ENCODE measurements at regions not wholly inside any gene's neighbourhood (a gene's known extent, or its start where the extent isn't known, plus 50 kb on each side); places are given as distances from the start of the nearest gene placed in this dataset.

GRCh38 chr3:34248352-34248751 is 449.9 kb downstream of the PDCD6IP start:
- ATAC-seq (ENCODE audit: low read depth in 2 of 2) (no peak), DNase-seq (peak in 1 of 3 donors; percentile 22)
- no peak overlapping the region for H3K27ac ChIP-seq (ENCODE audit: insufficient read depth, low read length, poor library complexity, severe bottlenecking)
- H3K27me3 ChIP-seq (ENCODE audit: control insufficient read depth, insufficient read depth, low read length): no peaks in the 10 kb centered on the region
- no peaks in the 10 kb centered on the region for H3K27me3 Mint-ChIP-seq
- no peaks in the 10 kb centered on the region for H3K36me3 Mint-ChIP-seq
- no peak overlapping the region for H3K4me3 ChIP-seq (ENCODE audit: low read depth, low read length)
- no peaks in the 10 kb centered on the region for H3K4me1 ChIP-seq (ENCODE audit: control insufficient read depth, insufficient read depth, low read length, poor library complexity, severe bottlenecking)
- peaks cover 0 to 5% (median 0%) of the 10 kb centered on the region in 7 donors for H3K9me3 Mint-ChIP-seq
- no peaks in the 10 kb centered on the region for H3K36me3 ChIP-seq (ENCODE audit: control insufficient read depth, insufficient read depth, low read length)
- H3K27ac Mint-ChIP-seq: no peak overlapping the region
- H3K4me1 Mint-ChIP-seq: no peaks in the 10 kb centered on the region
- no peaks in the 10 kb centered on the region for H3K9me3 ChIP-seq (ENCODE audit: control insufficient read depth in 2 of 2, low read length in 2 of 2)
- H3K4me3 Mint-ChIP-seq: no peak overlapping the region

GRCh38 chr3:34254285-34254684 is 455.9 kb downstream of the PDCD6IP start:
- H3K4me1 ChIP-seq (ENCODE audit: control insufficient read depth, insufficient read depth, low read length, poor library complexity, severe bottlenecking): no peaks in the 10 kb centered on the region
- no peak overlapping the region for H3K4me3 ChIP-seq (ENCODE audit: low read depth, low read length)
- Mint-ChIP-seq H3K36me3 (no peaks in the 10 kb centered on the region), H3K4me1 (no peaks in the 10 kb centered on the region), H3K9me3 (no peaks in the 10 kb centered on the region), H3K27me3 (no peaks in the 10 kb centered on the region), H3K4me3 (no peak overlapping the region), H3K27ac (no peak overlapping the region)
- ATAC-seq (ENCODE audit: low read depth in 2 of 2) (no peak), DNase-seq (no peak)
- H3K36me3 ChIP-seq (ENCODE audit: control insufficient read depth, insufficient read depth, low read length): no peaks in the 10 kb centered on the region
- no peak overlapping the region for H3K27ac ChIP-seq (ENCODE audit: insufficient read depth, low read length, poor library complexity, severe bottlenecking)
- H3K9me3 ChIP-seq (ENCODE audit: control insufficient read depth in 2 of 2, low read length in 2 of 2): no peaks in the 10 kb centered on the region
- H3K27me3 ChIP-seq (ENCODE audit: control insufficient read depth, insufficient read depth, low read length): no peaks in the 10 kb centered on the region

GRCh38 chr3:34256021-34256420 is 457.6 kb downstream of the PDCD6IP start:
- Mint-ChIP-seq H3K36me3 (no peaks in the 10 kb centered on the region), H3K27ac (no peak overlapping the region), H3K4me1 (no peaks in the 10 kb centered on the region), H3K4me3 (no peak overlapping the region), H3K9me3 (no peaks in the 10 kb centered on the region), H3K27me3 (no peaks in the 10 kb centered on the region)
- ATAC-seq (ENCODE audit: low read depth in 2 of 2) (no peak), DNase-seq (no peak)
- no peaks in the 10 kb centered on the region for H3K27me3 ChIP-seq (ENCODE audit: control insufficient read depth, insufficient read depth, low read length)
- H3K36me3 ChIP-seq (ENCODE audit: control insufficient read depth, insufficient read depth, low read length): no peaks in the 10 kb centered on the region
- H3K4me3 ChIP-seq (ENCODE audit: low read depth, low read length): no peak overlapping the region
- no peaks in the 10 kb centered on the region for H3K9me3 ChIP-seq (ENCODE audit: control insufficient read depth in 2 of 2, low read length in 2 of 2)
- H3K4me1 ChIP-seq (ENCODE audit: control insufficient read depth, insufficient read depth, low read length, poor library complexity, severe bottlenecking): no peaks in the 10 kb centered on the region
- no peak overlapping the region for H3K27ac ChIP-seq (ENCODE audit: insufficient read depth, low read length, poor library complexity, severe bottlenecking)

GRCh38 chr3:34256791-34257190 is 458.4 kb downstream of the PDCD6IP start:
- Mint-ChIP-seq H3K4me3 (no peak overlapping the region), H3K27me3 (no peaks in the 10 kb centered on the region), H3K4me1 (no peaks in the 10 kb centered on the region), H3K27ac (no peak overlapping the region), H3K9me3 (no peaks in the 10 kb centered on the region), H3K36me3 (no peaks in the 10 kb centered on the region)
- ATAC-seq (ENCODE audit: low read depth in 2 of 2) (no peak), DNase-seq (no peak)
- Histone ChIP-seq H3K27me3 (ENCODE audit: control insufficient read depth, insufficient read depth, low read length) (no peaks in the 10 kb centered on the region), H3K4me1 (ENCODE audit: control insufficient read depth, insufficient read depth, low read length, poor library complexity, severe bottlenecking) (no peaks in the 10 kb centered on the region), H3K36me3 (ENCODE audit: control insufficient read depth, insufficient read depth, low read length) (no peaks in the 10 kb centered on the region), H3K27ac (ENCODE audit: insufficient read depth, low read length, poor library complexity, severe bottlenecking) (no peak overlapping the region), H3K9me3 (ENCODE audit: control insufficient read depth in 2 of 2, low read length in 2 of 2) (no peaks in the 10 kb centered on the region), H3K4me3 (ENCODE audit: low read depth, low read length) (no peak overlapping the region)

DNA sequence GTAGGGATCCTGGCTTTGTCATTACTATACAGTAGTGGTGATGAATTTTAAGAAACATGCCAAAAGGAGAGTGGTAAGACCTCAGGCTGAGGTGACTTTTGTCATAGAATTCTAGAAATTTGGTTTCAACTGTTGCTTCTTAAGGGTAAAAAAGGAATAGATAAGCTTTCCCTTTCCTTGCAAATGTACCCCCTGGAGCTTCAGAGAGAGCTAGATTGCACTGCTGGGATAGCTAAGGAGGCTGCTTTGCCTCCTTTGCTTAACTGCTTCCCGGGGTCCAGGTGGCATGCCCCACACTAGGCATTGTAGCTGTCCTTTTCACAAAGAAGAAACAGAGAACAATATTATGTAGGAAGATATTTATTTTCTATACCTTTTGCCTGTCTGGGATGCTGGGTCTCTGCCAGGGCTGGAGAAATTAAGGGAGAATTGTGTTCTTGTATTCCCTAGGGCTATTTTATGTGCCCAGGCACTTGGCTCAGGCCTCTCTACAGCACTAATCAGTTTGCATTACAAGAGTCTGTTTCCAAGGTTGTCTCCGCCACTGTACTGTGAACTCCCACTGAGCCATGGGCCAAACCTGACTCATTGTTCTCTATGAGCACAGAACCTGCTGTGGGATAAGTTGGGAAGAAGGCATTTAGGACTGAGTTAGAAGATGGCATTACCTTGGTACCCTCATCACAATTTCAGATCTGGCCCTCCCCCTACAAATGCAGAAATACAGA is 460.0 kb downstream of the PDCD6IP start:
- Histone ChIP-seq H3K27ac (ENCODE audit: insufficient read depth, low read length, poor library complexity, severe bottlenecking) (no peak overlapping the region), H3K27me3 (ENCODE audit: control insufficient read depth, insufficient read depth, low read length) (no peaks in the 10 kb centered on the region), H3K36me3 (ENCODE audit: control insufficient read depth, insufficient read depth, low read length) (no peaks in the 10 kb centered on the region), H3K4me3 (ENCODE audit: low read depth, low read length) (no peak overlapping the region), H3K4me1 (ENCODE audit: control insufficient read depth, insufficient read depth, low read length, poor library complexity, severe bottlenecking) (no peaks in the 10 kb centered on the region), H3K9me3 (ENCODE audit: control insufficient read depth in 2 of 2, low read length in 2 of 2) (no peaks in the 10 kb centered on the region)
- Mint-ChIP-seq H3K9me3 (no peaks in the 10 kb centered on the region), H3K27ac (no peak overlapping the region), H3K27me3 (no peaks in the 10 kb centered on the region), H3K4me3 (no peak overlapping the region), H3K4me1 (no peaks in the 10 kb centered on the region), H3K36me3 (no peaks in the 10 kb centered on the region)
- DNase-seq: no peak
- no peak for ATAC-seq (ENCODE audit: low read depth in 2 of 2)

- Histone ChIP-seq H3K4me1 (ENCODE audit: control insufficient read depth, insufficient read depth, low read length, poor library complexity, severe bottlenecking) (no peaks in the 10 kb centered on the region), H3K36me3 (ENCODE audit: control insufficient read depth, insufficient read depth, low read length) (no peaks in the 10 kb centered on the region), H3K27ac (ENCODE audit: insufficient read depth, low read length, poor library complexity, severe bottlenecking) (no peak overlapping the region), H3K27me3 (ENCODE audit: control insufficient read depth, insufficient read depth, low read length) (no peaks in the 10 kb centered on the region), H3K4me3 (ENCODE audit: low read depth, low read length) (no peak overlapping the region), H3K9me3 (ENCODE audit: control insufficient read depth in 2 of 2, low read length in 2 of 2) (no peaks in the 10 kb centered on the region)
- DNase-seq (peak in 1 of 3 donors; percentile 11), ATAC-seq (ENCODE audit: low read depth in 2 of 2) (no peak)
- Mint-ChIP-seq H3K27me3 (no peaks in the 10 kb centered on the region), H3K4me1 (no peaks in the 10 kb centered on the region), H3K36me3 (no peaks in the 10 kb centered on the region), H3K27ac (no peak overlapping the region), H3K4me3 (no peak overlapping the region), H3K9me3 (no peaks in the 10 kb centered on the region)
These were observed 462.0 kb downstream of the PDCD6IP start for GRCh38 chr3:34260271-34261000.

- H3K36me3 Mint-ChIP-seq: no peaks in the 10 kb centered on the region
- H3K4me3 Mint-ChIP-seq: peak overlapping the region in 1 of 4 donors; percentile 27
- no peaks in the 10 kb centered on the region for H3K9me3 Mint-ChIP-seq
- H3K4me1 ChIP-seq (ENCODE audit: control insufficient read depth, insufficient read depth, low read length, poor library complexity, severe bottlenecking): no peaks in the 10 kb centered on the region
- H3K27me3 ChIP-seq (ENCODE audit: control insufficient read depth, insufficient read depth, low read length): no peaks in the 10 kb centered on the region
- DNase-seq: no peak
- H3K4me3 ChIP-seq (ENCODE audit: low read depth, low read length): no peak overlapping the region
- H3K27ac Mint-ChIP-seq: no peak overlapping the region
- H3K4me1 Mint-ChIP-seq: no peaks in the 10 kb centered on the region
- ATAC-seq (ENCODE audit: low read depth in 2 of 2): no peak
- H3K27me3 Mint-ChIP-seq: no peaks in the 10 kb centered on the region
- no peaks in the 10 kb centered on the region for H3K36me3 ChIP-seq (ENCODE audit: control insufficient read depth, insufficient read depth, low read length)
- H3K9me3 ChIP-seq (ENCODE audit: control insufficient read depth in 2 of 2, low read length in 2 of 2): no peaks in the 10 kb centered on the region
- H3K27ac ChIP-seq (ENCODE audit: insufficient read depth, low read length, poor library complexity, severe bottlenecking): no peak overlapping the region
These were observed 462.6 kb downstream of the PDCD6IP start for GRCh38 chr3:34261001-34261385.

GRCh38 chr3:34263101-34263621 is 464.7 kb downstream of the PDCD6IP start:
- Mint-ChIP-seq H3K27ac (no peak overlapping the region), H3K4me3 (no peak overlapping the region), H3K9me3 (no peaks in the 10 kb centered on the region), H3K27me3 (no peaks in the 10 kb centered on the region), H3K4me1 (no peaks in the 10 kb centered on the region), H3K36me3 (no peaks in the 10 kb centered on the region)
- ATAC-seq (ENCODE audit: low read depth in 2 of 2) (no peak), DNase-seq (no peak)
- Histone ChIP-seq H3K27me3 (ENCODE audit: control insufficient read depth, insufficient read depth, low read length) (no peaks in the 10 kb centered on the region), H3K9me3 (ENCODE audit: control insufficient read depth in 2 of 2, low read length in 2 of 2) (no peaks in the 10 kb centered on the region), H3K27ac (ENCODE audit: insufficient read depth, low read length, poor library complexity, severe bottlenecking) (no peak overlapping the region), H3K4me3 (ENCODE audit: low read depth, low read length) (no peak overlapping the region), H3K36me3 (ENCODE audit: control insufficient read depth, insufficient read depth, low read length) (no peaks in the 10 kb centered on the region), H3K4me1 (ENCODE audit: control insufficient read depth, insufficient read depth, low read length, poor library complexity, severe bottlenecking) (no peaks in the 10 kb centered on the region)
